NCI-H1417 (cell line): ENCODE measurements at regions not wholly inside any gene's neighbourhood (a gene's known extent, or its start where the extent isn't known, plus 50 kb on each side); places are given as distances from the start of the nearest gene placed in this dataset.
A peak's percentile ranks its signal among the peaks of the same experiment; 100 is the strongest.

Source experiments
- DNase-seq, 3 experiments: peaks; one replicate each; lab custom pipeline; 2025; lab: John Stamatoyannopoulos, UW

- no peak for DNase-seq
These were observed 301.8 kb upstream of the TBC1D5 start for GRCh38 chr3:18044191-18044590.

GRCh38 chr3:18036450-18036815 is 294.0 kb upstream of the TBC1D5 start:
- no peak for DNase-seq

- no peak for DNase-seq
These were observed 293.4 kb upstream of the TBC1D5 start for GRCh38 chr3:18035641-18036449.

- peak in 2 of 3 experiments; percentile 31 to 65 for DNase-seq
These were observed 291.2 kb upstream of the TBC1D5 start for GRCh38 chr3:18033581-18034108.

- DNase-seq: peak in 1 of 3 experiments; percentile 2
These were observed 288.0 kb upstream of the TBC1D5 start for GRCh38 chr3:18030371-18030870.

- no peak for DNase-seq
These were observed 284.9 kb upstream of the TBC1D5 start for GRCh38 chr3:18027161-18027939.

GRCh38 chr3:18024715-18025114 is 282.3 kb upstream of the TBC1D5 start:
- DNase-seq: no peak

- peak in 1 of 3 experiments; percentile 63 for DNase-seq
These were observed 276.7 kb upstream of the TBC1D5 start for GRCh38 chr3:18019161-18019495.

GRCh38 chr3:18018491-18019160 is 276.2 kb upstream of the TBC1D5 start:
- no peak for DNase-seq

- DNase-seq: no peak
These were observed 273.9 kb upstream of the TBC1D5 start for GRCh38 chr3:18016366-18016765.

GRCh38 chr3:18012933-18013332 is 270.5 kb upstream of the TBC1D5 start:
- no peak for DNase-seq

GRCh38 chr3:18012436-18012835 is 270.0 kb upstream of the TBC1D5 start:
- DNase-seq: no peak

GRCh38 chr3:18011387-18011786 is 269.0 kb upstream of the TBC1D5 start:
- DNase-seq: no peak

GRCh38 chr3:18010001-18010400 is 267.6 kb upstream of the TBC1D5 start:
- DNase-seq: no peak

GRCh38 chr3:18008706-18009368 is 266.4 kb upstream of the TBC1D5 start:
- DNase-seq: no peak

- DNase-seq: no peak
These were observed 265.5 kb upstream of the TBC1D5 start for GRCh38 chr3:18007980-18008379.

- DNase-seq: no peak
These were observed 253.3 kb upstream of the TBC1D5 start for GRCh38 chr3:17995769-17996168.

GRCh38 chr3:17994167-17994566 is 251.7 kb upstream of the TBC1D5 start:
- DNase-seq: no peak

- DNase-seq: no peak
These were observed 248.0 kb upstream of the TBC1D5 start for GRCh38 chr3:17990390-17990789.

- no peak for DNase-seq
These were observed 244.0 kb upstream of the TBC1D5 start for GRCh38 chr3:17986348-17986816.

- no peak for DNase-seq
These were observed 243.4 kb upstream of the TBC1D5 start for GRCh38 chr3:17985658-17986347.
